ENCODE measurements at regions not wholly inside any gene's neighbourhood (a gene's known extent, or its start where the extent isn't known, plus 50 kb on each side); places are given as distances from the start of the nearest gene placed in this dataset.
A peak's percentile ranks its signal among the peaks of the same experiment; 100 is the strongest.

- H3K27ac ChIP-seq: no peak overlapping the region
- TF ChIP-seq CTCF (conservative IDR thresholded peaks at IDR 0.05) (no peak), ZFX (IDR thresholded peaks at IDR 0.05) (no peak)
Observed at GRCh38 chr1:222941425-222941824, 126.6 kb downstream of the DISP1 start.

GRCh38 chr1:222946436-222946835 is 131.6 kb downstream of the DISP1 start:
- no peak for TF ChIP-seq ZFX (IDR thresholded peaks at IDR 0.05)
- TF ChIP-seq CTCF (conservative IDR thresholded peaks at IDR 0.05): no peak
- H3K27ac ChIP-seq: peak overlapping the region; percentile 88

- TF ChIP-seq ZFX (IDR thresholded peaks at IDR 0.05) (no peak), CTCF (conservative IDR thresholded peaks at IDR 0.05) (no peak)
- H3K27ac ChIP-seq: peak overlapping the region; percentile 54; the same call in 1 of the 2 replicates
Observed at GRCh38 chr1:222948079-222948478, 133.2 kb downstream of the DISP1 start.

GRCh38 chr1:222950892-222951291 is 136.1 kb downstream of the DISP1 start:
- no peak overlapping the region for H3K27ac ChIP-seq
- no peak for TF ChIP-seq CTCF (conservative IDR thresholded peaks at IDR 0.05)
- no peak for TF ChIP-seq ZFX (IDR thresholded peaks at IDR 0.05)

GRCh38 chr1:222953585-222953984 is 138.7 kb downstream of the DISP1 start:
- TF ChIP-seq ZFX (IDR thresholded peaks at IDR 0.05): no peak
- no peak for TF ChIP-seq CTCF (conservative IDR thresholded peaks at IDR 0.05)
- no peak overlapping the region for H3K27ac ChIP-seq

GRCh38 chr1:222955964-222956363 is 141.1 kb downstream of the DISP1 start:
- no peak overlapping the region for H3K27ac ChIP-seq
- TF ChIP-seq ZFX (IDR thresholded peaks at IDR 0.05): no peak
- no peak for TF ChIP-seq CTCF (conservative IDR thresholded peaks at IDR 0.05)

- no peak for TF ChIP-seq ZFX (IDR thresholded peaks at IDR 0.05)
- no peak for TF ChIP-seq CTCF (conservative IDR thresholded peaks at IDR 0.05)
Observed at GRCh38 chr1:222956601-222957000, 141.8 kb downstream of the DISP1 start.

More at GRCh38 chr1:222956601-222957000, 141.8 kb downstream of the DISP1 start:
- H3K27ac ChIP-seq: no peak overlapping the region
